DMS 273 (cell line): ENCODE measurements at regions not wholly inside any gene's neighbourhood (a gene's known extent, or its start where the extent isn't known, plus 50 kb on each side); places are given as distances from the start of the nearest gene placed in this dataset.
"Not testable (repeated sequence)": the region's sequence is repeated elsewhere in the genome, so short reads cannot be mapped to it uniquely, and the experiment has no call there.

Experiments
- DNase-seq: peaks from one replicate; lab custom pipeline; 2025; ENCODE audit not compliant: unreplicated experiment; lab: John Stamatoyannopoulos, UW

GRCh38 chr10:37476285-37476684 lies 350.9 kb downstream of the ANKRD30A start:
- DNase-seq: no peak

GRCh38 chr10:37474645-37475044 lies 349.2 kb downstream of the ANKRD30A start:
- DNase-seq: no peak

GRCh38 chr10:37473906-37474305 lies 348.5 kb downstream of the ANKRD30A start:
- no peak for DNase-seq

- DNase-seq: no peak
Measured at GRCh38 chr10:37467246-37467645, 341.8 kb downstream of the ANKRD30A start.

- no peak for DNase-seq
Measured at GRCh38 chr10:37456456-37456855, 331.1 kb downstream of the ANKRD30A start.

- no peak for DNase-seq
Measured at GRCh38 chr10:37448161-37448560, 322.8 kb downstream of the ANKRD30A start.

GRCh38 chr10:37442882-37443281 lies 317.5 kb downstream of the ANKRD30A start:
- no peak for DNase-seq

GRCh38 chr10:37441224-37441623 lies 315.8 kb downstream of the ANKRD30A start:
- not testable (repeated sequence) for DNase-seq

- no peak for DNase-seq
Measured at GRCh38 chr10:37439826-37440225, 314.4 kb downstream of the ANKRD30A start.

- DNase-seq: no peak
Measured at GRCh38 chr10:37436357-37436756, 311.0 kb downstream of the ANKRD30A start.

- DNase-seq: no peak
Measured at GRCh38 chr10:37434091-37434490, 308.7 kb downstream of the ANKRD30A start.
